Bone marrow (tissue), 2 donors: ENCODE measurements at regions not wholly inside any gene's neighbourhood (a gene's known extent, or its start where the extent isn't known, plus 50 kb on each side); places are given as distances from the start of the nearest gene placed in this dataset.
"Not testable (repeated sequence)": the region's sequence is repeated elsewhere in the genome, so short reads cannot be mapped to it uniquely, and the experiment has no call there.

Experiments
- DNase-seq, 2 donors: peaks; one replicate each; lab custom pipeline; 2025; lab: John Stamatoyannopoulos, UW

GRCh38 chr4:65265526-65265925 lies 404.8 kb downstream of the EPHA5 start:
- DNase-seq = no peak

GRCh38 chr4:65259296-65259695 lies 411.0 kb downstream of the EPHA5 start:
- no peak for DNase-seq

GRCh38 chr4:65250916-65251315 lies 419.4 kb downstream of the EPHA5 start:
- DNase-seq = no peak

- no peak for DNase-seq
Observed at GRCh38 chr4:65249111-65249510, 421.2 kb downstream of the EPHA5 start.

GRCh38 chr4:65242156-65242846 lies 428.0 kb downstream of the EPHA5 start:
- DNase-seq = no peak

GRCh38 chr4:65241257-65241997 lies 428.9 kb downstream of the EPHA5 start:
- DNase-seq = no peak

GRCh38 chr4:65234061-65234460 lies 436.2 kb downstream of the EPHA5 start:
- DNase-seq = no peak

GRCh38 chr4:65227628-65228027 lies 442.7 kb downstream of the EPHA5 start:
- no peak for DNase-seq

GRCh38 chr4:65223601-65224000 lies 446.7 kb downstream of the EPHA5 start:
- no peak for DNase-seq

GRCh38 chr4:65223074-65223473 lies 447.2 kb downstream of the EPHA5 start:
- not testable (repeated sequence) for DNase-seq

- DNase-seq = no peak
Observed at GRCh38 chr4:65217179-65217578, 453.1 kb downstream of the EPHA5 start.

GRCh38 chr4:65202853-65203236 lies 467.4 kb downstream of the EPHA5 start:
- DNase-seq = no peak

- DNase-seq = no peak
Observed at GRCh38 chr4:65202165-65202852, 468.0 kb downstream of the EPHA5 start.

- no peak for DNase-seq
Observed at GRCh38 chr4:65195666-65196065, 474.6 kb downstream of the EPHA5 start.

GRCh38 chr4:65195002-65195401 lies 475.3 kb downstream of the EPHA5 start:
- no peak for DNase-seq

- DNase-seq = no peak
Observed at GRCh38 chr4:65193985-65194384, 476.3 kb downstream of the EPHA5 start.

GRCh38 chr4:65190780-65191179 lies 479.5 kb downstream of the EPHA5 start:
- DNase-seq = no peak

GRCh38 chr4:65175585-65175984 lies 494.7 kb downstream of the EPHA5 start:
- DNase-seq = no peak

GRCh38 chr4:65170768-65171514 lies 499.3 kb downstream of the EPHA5 start:
- DNase-seq = no peak

- no peak for DNase-seq
Observed at GRCh38 chr4:65167719-65168118, 502.6 kb downstream of the EPHA5 start.

- no peak for DNase-seq
Observed at GRCh38 chr4:65152205-65152604, 518.1 kb downstream of the EPHA5 start.

- DNase-seq = no peak
Observed at GRCh38 chr4:65139998-65140397, 530.3 kb downstream of the EPHA5 start.
